ENCODE measurements at regions not wholly inside any gene's neighbourhood (a gene's known extent, or its start where the extent isn't known, plus 50 kb on each side); places are given as distances from the start of the nearest gene placed in this dataset.

DNA sequence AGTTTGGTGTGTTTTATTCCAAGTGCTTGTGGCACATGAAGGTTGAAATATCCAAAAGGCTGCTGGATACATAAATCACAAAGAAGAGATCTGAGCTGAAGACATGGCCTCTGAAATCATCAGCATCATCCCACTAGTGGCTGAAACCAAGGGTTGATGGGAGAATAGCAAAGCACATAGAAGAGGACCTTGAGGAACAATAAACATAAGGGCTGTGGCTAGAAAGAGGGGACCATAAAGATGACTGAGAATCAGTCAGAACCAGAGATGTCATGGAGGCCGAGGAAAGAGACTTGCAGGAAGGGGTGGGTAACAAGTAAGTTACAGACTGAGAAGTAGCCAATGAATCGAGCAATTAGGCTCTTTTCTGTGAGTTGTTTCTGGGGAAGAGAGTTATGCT lies 116.8 kb downstream of the CDC42EP3 start:
- no peak for DNase-seq (ENCODE audit: unreplicated experiment)
- Mint-ChIP-seq H3K36me3 (ENCODE audit: insufficient read depth, unreplicated experiment) (no peaks in the 10 kb centered on the region), H3K27ac (ENCODE audit: low read depth, unreplicated experiment) (no peak overlapping the region), H3K27me3 (ENCODE audit: insufficient read depth, unreplicated experiment) (no peaks in the 10 kb centered on the region), H3K4me3 (ENCODE audit: unreplicated experiment) (no peak overlapping the region), H3K4me1 (ENCODE audit: insufficient read depth, unreplicated experiment) (peaks cover 10% of the 10 kb centered on the region), H3K9me3 (ENCODE audit: unreplicated experiment) (no peaks in the 10 kb centered on the region)
- ChIA-PET CTCF (no interaction called here), POLR2A (no interaction called here)
- TF ChIP-seq, protein P1, sequence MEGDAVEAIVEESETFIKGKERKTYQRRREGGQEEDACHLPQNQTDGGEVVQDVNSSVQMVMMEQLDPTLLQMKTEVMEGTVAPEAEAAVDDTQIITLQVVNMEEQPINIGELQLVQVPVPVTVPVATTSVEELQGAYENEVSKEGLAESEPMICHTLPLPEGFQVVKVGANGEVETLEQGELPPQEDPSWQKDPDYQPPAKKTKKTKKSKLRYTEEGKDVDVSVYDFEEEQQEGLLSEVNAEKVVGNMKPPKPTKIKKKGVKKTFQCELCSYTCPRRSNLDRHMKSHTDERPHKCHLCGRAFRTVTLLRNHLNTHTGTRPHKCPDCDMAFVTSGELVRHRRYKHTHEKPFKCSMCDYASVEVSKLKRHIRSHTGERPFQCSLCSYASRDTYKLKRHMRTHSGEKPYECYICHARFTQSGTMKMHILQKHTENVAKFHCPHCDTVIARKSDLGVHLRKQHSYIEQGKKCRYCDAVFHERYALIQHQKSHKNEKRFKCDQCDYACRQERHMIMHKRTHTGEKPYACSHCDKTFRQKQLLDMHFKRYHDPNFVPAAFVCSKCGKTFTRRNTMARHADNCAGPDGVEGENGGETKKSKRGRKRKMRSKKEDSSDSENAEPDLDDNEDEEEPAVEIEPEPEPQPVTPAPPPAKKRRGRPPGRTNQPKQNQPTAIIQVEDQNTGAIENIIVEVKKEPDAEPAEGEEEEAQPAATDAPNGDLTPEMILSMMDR (IDR thresholded peaks at IDR 0.05; ENCODE audit: unreplicated experiment), result no peak
- intact Hi-C loops (cut with micrococcal nuclease), result no loop called here
- no TSS peak for BruUV-seq (replicated peaks)

GRCh38 chr2:37555457-37555856 lies 116.0 kb downstream of the CDC42EP3 start:
- BruUV-seq (replicated peaks), result no TSS peak
- TF ChIP-seq, protein P1 (IDR thresholded peaks at IDR 0.05; ENCODE audit: unreplicated experiment), result no peak
- Mint-ChIP-seq H3K4me1 (ENCODE audit: insufficient read depth, unreplicated experiment) (peaks cover 13% of the 10 kb centered on the region), H3K36me3 (ENCODE audit: insufficient read depth, unreplicated experiment) (no peaks in the 10 kb centered on the region), H3K27ac (ENCODE audit: low read depth, unreplicated experiment) (no peak overlapping the region), H3K9me3 (ENCODE audit: unreplicated experiment) (no peaks in the 10 kb centered on the region), H3K27me3 (ENCODE audit: insufficient read depth, unreplicated experiment) (no peaks in the 10 kb centered on the region), H3K4me3 (ENCODE audit: unreplicated experiment) (no peak overlapping the region)
- CTCF ChIA-PET, result no interaction called here
- intact Hi-C loops (cut with micrococcal nuclease), result no loop called here
- DNase-seq (ENCODE audit: unreplicated experiment), result no peak
- POLR2A ChIA-PET, result no interaction called here

DNA sequence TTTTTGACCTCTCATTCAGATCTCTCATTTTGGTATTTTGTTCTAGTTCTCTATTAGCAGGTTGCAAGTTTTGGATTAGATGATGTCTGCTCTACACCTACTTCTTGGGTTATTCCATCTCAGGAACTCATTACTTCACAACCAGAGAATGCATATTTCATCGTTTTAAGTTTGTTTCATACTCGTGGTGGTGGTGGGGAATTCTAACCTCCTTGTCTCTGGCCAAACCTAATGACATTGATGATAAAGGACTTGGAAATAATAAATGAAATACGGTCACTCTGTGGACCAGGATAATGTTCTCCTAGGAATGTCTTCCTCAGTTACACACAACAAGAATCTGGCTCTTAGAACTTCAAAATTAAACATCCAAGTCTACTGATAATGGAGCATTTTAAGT lies 115.2 kb downstream of the CDC42EP3 start:
- Mint-ChIP-seq H3K36me3 (ENCODE audit: insufficient read depth, unreplicated experiment) (no peaks in the 10 kb centered on the region), H3K27me3 (ENCODE audit: insufficient read depth, unreplicated experiment) (no peaks in the 10 kb centered on the region), H3K9me3 (ENCODE audit: unreplicated experiment) (no peaks in the 10 kb centered on the region), H3K27ac (ENCODE audit: low read depth, unreplicated experiment) (no peak overlapping the region), H3K4me1 (ENCODE audit: insufficient read depth, unreplicated experiment) (peaks cover 20% of the 10 kb centered on the region), H3K4me3 (ENCODE audit: unreplicated experiment) (no peak overlapping the region)
- TF ChIP-seq, protein P1 (IDR thresholded peaks at IDR 0.05; ENCODE audit: unreplicated experiment), result no peak
- CTCF ChIA-PET, result interaction anchor here (0.9 kb wide), 1 partner anchor 17 kb away, joined by 3 read pairs; no protein-coding TSS in a partner anchor
- DNase-seq (ENCODE audit: unreplicated experiment), result no peak
- intact Hi-C loops (cut with micrococcal nuclease), result no loop called here
- POLR2A ChIA-PET, result interaction anchor here (1.3 kb wide), 1 partner anchor 32 kb away, joined by 7 read pairs; no protein-coding TSS in a partner anchor
- BruUV-seq (replicated peaks), result no TSS peak

GRCh38 chr2:37558623-37559022 lies 112.8 kb downstream of the CDC42EP3 start:
- H3K4me3 Mint-ChIP-seq (ENCODE audit: unreplicated experiment), result no peak overlapping the region
- no peaks in the 10 kb centered on the region for H3K36me3 Mint-ChIP-seq (ENCODE audit: insufficient read depth, unreplicated experiment)
- intact Hi-C loops (cut with micrococcal nuclease), result no loop called here
- POLR2A ChIA-PET, result interaction anchor here (1.0 to 1.4 kb wide), 3 partner anchors 28 to 111 kb away, joined by 3 read pairs; no protein-coding TSS in a partner anchor
- H3K4me1 Mint-ChIP-seq (ENCODE audit: insufficient read depth, unreplicated experiment), result peaks cover 15% of the 10 kb centered on the region
- BruUV-seq (replicated peaks), result no TSS peak
- DNase-seq (ENCODE audit: unreplicated experiment), result no peak
- no peaks in the 10 kb centered on the region for H3K9me3 Mint-ChIP-seq (ENCODE audit: unreplicated experiment)
- no peaks in the 10 kb centered on the region for H3K27me3 Mint-ChIP-seq (ENCODE audit: insufficient read depth, unreplicated experiment)
- TF ChIP-seq, protein P1 (IDR thresholded peaks at IDR 0.05; ENCODE audit: unreplicated experiment), result no peak
- CTCF ChIA-PET, result no interaction called here
- no peak overlapping the region for H3K27ac Mint-ChIP-seq (ENCODE audit: low read depth, unreplicated experiment)
